OCI-LY3 (cell line): ENCODE measurements at regions not wholly inside any gene's neighbourhood (a gene's known extent, or its start where the extent isn't known, plus 50 kb on each side); places are given as distances from the start of the nearest gene placed in this dataset.

Experiments
- H2AFZ ChIP-seq: fragments of 200-600, 300-600 bp; shearing (Covaris generic); 2 replicates; pipeline ENCODE4 v1.6.0; 2014; ENCODE audit warnings: antibody characterized with exemption, low read depth, low read length
- H3K27ac ChIP-seq: fragments of 200-600, 300-600 bp; sonication (generic); 2 replicates; pipeline ENCODE4 v1.5.1; 2014; ENCODE audit warnings: mild to moderate bottlenecking, low read length, moderate library complexity, mixed read lengths
- H3K27me3 ChIP-seq: fragments of 200-600, 300-600 bp; sonication (generic); 2 replicates; pipeline ENCODE4 v1.6.1; 2014; ENCODE audit warnings: low read depth, low read length, mixed read lengths
- H3K36me3 ChIP-seq: fragments of 200-600, 300-600 bp; sonication (generic); replicated peaks from 2 replicates; pipeline ENCODE3; 2014; ENCODE audit warnings: low read depth, low read length, mixed read lengths
- H3K4me1 ChIP-seq: fragments of 300-600, 200-600 bp; sonication (generic); 2 replicates; pipeline ENCODE4 v1.6.1; 2014; ENCODE audit warnings: low read length, mixed read lengths
- H3K4me2 ChIP-seq: fragments of 200-600, 300-600 bp; sonication (generic); 2 replicates; pipeline ENCODE4 v1.6.1; 2014; ENCODE audit warnings: low read length, mixed read lengths
- H3K4me3 ChIP-seq: fragments of 300-600, 200-600 bp; sonication (generic); 2 replicates; pipeline ENCODE4 v1.5.1; 2014; ENCODE audit warnings: antibody characterized with exemption, mild to moderate bottlenecking, low read length, moderate library complexity
- H3K79me2 ChIP-seq: fragments of 300-600, 200-600 bp; shearing (Covaris generic); 2 replicates; pipeline ENCODE4 v1.6.1; 2014; ENCODE audit warnings: mild to moderate bottlenecking, low read length, mixed read lengths
- H3K9ac ChIP-seq: fragments of 300-600, 200-600 bp; shearing (Covaris generic); 2 replicates; pipeline ENCODE4 v1.6.0; 2014; ENCODE audit warnings: mild to moderate bottlenecking, low read length, moderate library complexity
- H3K9me3 ChIP-seq: fragments of 200-600, 300-600 bp; shearing (Covaris generic); 2 replicates; pipeline ENCODE4 v1.6.1; 2014; ENCODE audit warnings: low read length, mixed read lengths; ENCODE audit not compliant: insufficient read depth
- H4K20me1 ChIP-seq: fragments of 200-600, 300-600 bp; sonication (generic); 2 replicates; pipeline ENCODE4 v1.6.1; 2016; ENCODE audit warnings: low read length, mixed read lengths; ENCODE audit not compliant: insufficient read depth
- EZH2phosphoT487 ChIP-seq: fragments of 200-600 bp; shearing (Covaris generic); IDR thresholded peaks from 2 replicates; pipeline ENCODE4 v1.6.1; 2018; ENCODE audit warnings: antibody characterized with exemption, mixed run types, low read depth
- TF ChIP-seq, protein P1 (sequence below): fragments of 200-600, 300-600 bp; sonication (generic); IDR thresholded peaks from 2 replicates; pipeline ENCODE4 v1.5.1; 2014; ENCODE audit warnings: antibody characterized with exemption, low read length, low read depth

DNA sequence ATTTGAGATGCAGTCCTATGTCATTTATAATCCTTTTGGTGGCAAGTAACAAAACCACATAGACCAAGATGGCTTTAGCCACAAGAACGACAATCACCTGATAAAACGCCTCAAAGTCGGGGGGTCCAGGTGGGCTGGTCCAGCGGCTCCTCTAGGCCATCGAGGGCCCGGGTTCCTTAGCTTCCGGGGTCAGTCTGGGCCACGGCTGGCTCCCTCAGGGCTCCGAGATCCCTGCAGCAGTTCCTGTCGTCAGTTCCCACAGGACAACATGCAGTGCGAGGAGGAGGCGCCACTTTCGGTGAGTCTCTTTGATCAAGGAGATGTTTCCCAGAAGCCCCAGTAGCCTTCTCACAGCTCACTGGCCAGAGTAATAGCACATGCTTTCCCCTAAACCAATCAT, 574.6 kb downstream of the AACS start:
- H3K4me2 ChIP-seq: no peak overlapping the region
- no peaks in the 10 kb centered on the region for H3K4me1 ChIP-seq
- no peak overlapping the region for H3K4me3 ChIP-seq
- no peaks in the 10 kb centered on the region for H3K36me3 ChIP-seq
- no peak overlapping the region for H2AFZ ChIP-seq
- no peaks in the 10 kb centered on the region for H3K79me2 ChIP-seq
- TF ChIP-seq, protein P1, sequence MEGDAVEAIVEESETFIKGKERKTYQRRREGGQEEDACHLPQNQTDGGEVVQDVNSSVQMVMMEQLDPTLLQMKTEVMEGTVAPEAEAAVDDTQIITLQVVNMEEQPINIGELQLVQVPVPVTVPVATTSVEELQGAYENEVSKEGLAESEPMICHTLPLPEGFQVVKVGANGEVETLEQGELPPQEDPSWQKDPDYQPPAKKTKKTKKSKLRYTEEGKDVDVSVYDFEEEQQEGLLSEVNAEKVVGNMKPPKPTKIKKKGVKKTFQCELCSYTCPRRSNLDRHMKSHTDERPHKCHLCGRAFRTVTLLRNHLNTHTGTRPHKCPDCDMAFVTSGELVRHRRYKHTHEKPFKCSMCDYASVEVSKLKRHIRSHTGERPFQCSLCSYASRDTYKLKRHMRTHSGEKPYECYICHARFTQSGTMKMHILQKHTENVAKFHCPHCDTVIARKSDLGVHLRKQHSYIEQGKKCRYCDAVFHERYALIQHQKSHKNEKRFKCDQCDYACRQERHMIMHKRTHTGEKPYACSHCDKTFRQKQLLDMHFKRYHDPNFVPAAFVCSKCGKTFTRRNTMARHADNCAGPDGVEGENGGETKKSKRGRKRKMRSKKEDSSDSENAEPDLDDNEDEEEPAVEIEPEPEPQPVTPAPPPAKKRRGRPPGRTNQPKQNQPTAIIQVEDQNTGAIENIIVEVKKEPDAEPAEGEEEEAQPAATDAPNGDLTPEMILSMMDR: no peak
- TF ChIP-seq EZH2phosphoT487: no peak
- H3K9me3 ChIP-seq: no peaks in the 10 kb centered on the region
- no peak overlapping the region for H3K27ac ChIP-seq
- H3K27me3 ChIP-seq: no peaks in the 10 kb centered on the region
- H4K20me1 ChIP-seq: no peaks in the 10 kb centered on the region
- H3K9ac ChIP-seq: no peak overlapping the region

DNA sequence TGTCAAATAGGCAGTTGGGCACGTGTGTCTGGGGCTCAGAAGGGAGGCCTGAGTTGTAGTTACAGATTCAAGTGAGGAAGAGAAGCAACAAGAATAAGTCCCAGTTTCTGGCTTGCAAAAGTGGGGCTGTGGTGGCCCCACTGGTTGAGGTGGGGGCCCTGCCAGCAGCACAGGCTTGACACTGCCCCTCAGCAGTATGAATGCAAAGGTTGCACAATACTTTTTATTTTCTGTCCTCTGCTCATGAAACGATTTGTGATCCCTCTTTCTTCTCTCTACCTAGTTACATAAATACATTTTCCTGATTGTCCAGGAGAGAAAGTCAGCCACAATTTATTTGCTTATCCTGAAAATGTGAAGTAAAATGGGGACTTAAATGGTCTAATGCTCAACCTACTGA, 577.8 kb downstream of the AACS start:
- no peak overlapping the region for H2AFZ ChIP-seq

DNA sequence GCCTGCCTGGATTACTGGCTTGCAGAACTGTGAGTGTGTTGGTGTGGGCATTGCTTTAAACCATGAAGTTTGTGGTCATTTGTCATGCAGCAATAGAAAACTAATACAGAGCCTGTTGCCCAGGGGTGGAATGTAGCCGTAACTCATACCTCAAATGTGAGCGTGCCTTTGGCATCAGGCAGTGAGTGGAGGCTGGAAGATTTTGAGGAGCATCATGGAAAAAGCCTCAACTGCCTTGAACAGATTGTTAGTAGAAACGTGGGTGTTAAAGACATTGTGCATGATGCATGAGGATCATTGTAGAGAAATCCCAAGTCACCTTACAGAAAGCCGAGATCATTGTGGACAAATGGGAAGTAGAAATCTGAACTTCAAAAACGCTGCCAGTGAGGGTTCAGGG, 580.5 kb downstream of the AACS start:
- no peaks in the 10 kb centered on the region for H4K20me1 ChIP-seq

More for the DNA sequence above, 577.8 kb downstream of the AACS start:
- TF ChIP-seq EZH2phosphoT487: no peak
- TF ChIP-seq, protein P1: no peak
- Histone ChIP-seq H4K20me1 (no peaks in the 10 kb centered on the region), H3K27ac (no peak overlapping the region), H3K9me3 (no peaks in the 10 kb centered on the region), H3K4me3 (no peak overlapping the region), H3K27me3 (no peaks in the 10 kb centered on the region), H3K9ac (no peak overlapping the region), H3K4me2 (no peak overlapping the region), H3K4me1 (peaks cover 8% of the 10 kb centered on the region), H3K36me3 (no peaks in the 10 kb centered on the region), H3K79me2 (no peaks in the 10 kb centered on the region)

DNA sequence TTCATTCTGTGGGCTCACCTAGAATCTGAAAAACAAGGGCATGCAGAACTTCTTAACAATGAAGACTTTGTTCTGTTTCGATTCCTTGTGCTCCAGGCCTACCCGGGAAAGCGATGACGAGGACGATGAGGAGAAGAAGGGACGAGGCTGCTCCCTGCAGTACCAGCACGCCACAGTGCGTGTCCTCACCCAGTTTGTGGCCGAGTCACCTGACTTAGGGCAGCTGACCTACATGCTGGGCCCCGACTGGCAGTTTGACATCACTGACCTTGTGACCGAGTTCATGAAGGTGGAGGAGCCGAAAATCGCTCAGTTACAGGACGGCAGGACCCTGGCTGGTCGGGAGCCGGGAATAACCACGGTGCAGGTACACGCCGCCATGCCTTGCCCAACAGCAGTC, 585.4 kb downstream of the AACS start:
- Histone ChIP-seq H3K9ac (no peak overlapping the region), H3K4me2 (no peak overlapping the region), H3K4me3 (no peak overlapping the region), H3K4me1 (peaks cover 8% of the 10 kb centered on the region), H3K79me2 (no peaks in the 10 kb centered on the region), H2AFZ (no peak overlapping the region), H4K20me1 (no peaks in the 10 kb centered on the region), H3K9me3 (no peaks in the 10 kb centered on the region), H3K27me3 (no peaks in the 10 kb centered on the region), H3K36me3 (no peaks in the 10 kb centered on the region), H3K27ac (no peak overlapping the region)
- TF ChIP-seq, protein P1: no peak
- no peak for TF ChIP-seq EZH2phosphoT487

More for the DNA sequence above, 580.5 kb downstream of the AACS start:
- no peak overlapping the region for H3K4me2 ChIP-seq
- no peak overlapping the region for H3K4me3 ChIP-seq
- peaks cover 8% of the 10 kb centered on the region for H3K4me1 ChIP-seq
- no peak overlapping the region for H3K9ac ChIP-seq
- no peaks in the 10 kb centered on the region for H3K79me2 ChIP-seq
- H3K9me3 ChIP-seq: no peaks in the 10 kb centered on the region
- no peak overlapping the region for H2AFZ ChIP-seq
- H3K27me3 ChIP-seq: no peaks in the 10 kb centered on the region
- no peaks in the 10 kb centered on the region for H3K36me3 ChIP-seq
- H3K27ac ChIP-seq: no peak overlapping the region
- TF ChIP-seq, protein P1: no peak
